Testis (tissue), 2 donors: ENCODE measurements at regions not wholly inside any gene's neighbourhood (a gene's known extent, or its start where the extent isn't known, plus 50 kb on each side); places are given as distances from the start of the nearest gene placed in this dataset.

Experiments
- CTCF ChIP-seq, 3 experiments: fragments of 450-650 bp in 2 of 3; fragments of 200-600 bp in 1 of 3; sonication (generic) in 1 of 3; IDR thresholded peaks; one replicate each; pipeline ENCODE4 v1.5.1; 2016 to 2019; ENCODE audit warnings: antibody characterized with exemption in 3 of 3, mild to moderate bottlenecking in 2 of 3, moderate library complexity in 1 of 3
- POLR2A ChIP-seq: fragments of 450-650 bp; IDR thresholded peaks from one replicate; pipeline ENCODE4 v1.6.1; 2017; ENCODE audit warnings: antibody characterized with exemption, mild to moderate bottlenecking, moderate library complexity

GRCh38 chr16:48999044-48999443 is 282.6 kb downstream of the CBLN1 start:
- TF ChIP-seq CTCF (IDR thresholded peaks at IDR 0.05) (no peak), POLR2A (no peak)
